Activated CD4-positive, CD25-positive, alpha-beta regulatory T cell (primary cell): ENCODE measurements at regions not wholly inside any gene's neighbourhood (a gene's known extent, or its start where the extent isn't known, plus 50 kb on each side); places are given as distances from the start of the nearest gene placed in this dataset.

ENCODE experiments used
- DNase-seq, 4 experiments: peaks; one replicate each; lab custom pipeline; 2025; lab: John Stamatoyannopoulos, UW

DNA sequence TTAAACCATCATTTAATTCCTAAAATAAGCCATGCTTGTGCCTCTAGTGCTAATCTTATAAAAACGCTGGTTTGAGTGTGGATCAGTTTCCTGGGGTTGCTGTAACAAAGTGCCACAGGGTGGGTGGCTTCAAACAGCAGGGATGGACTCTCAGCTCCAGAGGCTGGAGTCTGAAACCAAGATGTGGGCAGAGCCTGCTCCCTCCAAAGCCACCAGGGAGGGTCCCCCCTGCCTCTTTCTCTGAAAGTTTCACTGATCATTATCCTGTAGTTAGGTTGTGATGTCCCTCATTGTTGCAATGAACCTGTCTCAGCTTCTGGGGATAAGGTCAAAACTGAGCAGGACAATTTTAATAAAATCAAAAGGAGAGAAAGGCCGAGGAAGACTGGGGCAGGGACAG is 251.9 kb upstream of the TCERG1L start:
- DNase-seq = no peak

GRCh38 chr10:131567279-131568162 is 256.0 kb upstream of the TCERG1L start:
- DNase-seq = no peak

DNA sequence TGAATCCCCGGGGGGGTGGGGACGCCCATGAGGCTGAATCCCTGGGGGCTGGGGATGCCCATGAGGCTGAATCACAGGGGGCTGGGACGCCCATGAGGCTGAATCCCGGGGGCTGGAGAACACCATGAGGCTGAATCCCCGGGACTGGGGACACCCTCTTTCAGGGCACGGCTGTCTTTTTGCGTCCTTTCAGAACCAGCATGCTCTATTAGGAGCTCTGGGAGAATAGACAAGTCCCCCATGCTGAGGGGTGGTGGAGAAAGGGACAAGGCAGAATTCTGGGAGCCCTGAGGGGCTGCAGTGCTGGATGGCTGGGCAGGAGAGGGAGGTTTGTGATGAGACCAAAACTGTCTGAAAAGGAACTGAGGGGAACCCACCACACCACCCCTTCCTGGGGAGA is 257.3 kb upstream of the TCERG1L start:
- DNase-seq = no peak

GRCh38 chr10:131569851-131570715 is 258.6 kb upstream of the TCERG1L start:
- DNase-seq = no peak

DNA sequence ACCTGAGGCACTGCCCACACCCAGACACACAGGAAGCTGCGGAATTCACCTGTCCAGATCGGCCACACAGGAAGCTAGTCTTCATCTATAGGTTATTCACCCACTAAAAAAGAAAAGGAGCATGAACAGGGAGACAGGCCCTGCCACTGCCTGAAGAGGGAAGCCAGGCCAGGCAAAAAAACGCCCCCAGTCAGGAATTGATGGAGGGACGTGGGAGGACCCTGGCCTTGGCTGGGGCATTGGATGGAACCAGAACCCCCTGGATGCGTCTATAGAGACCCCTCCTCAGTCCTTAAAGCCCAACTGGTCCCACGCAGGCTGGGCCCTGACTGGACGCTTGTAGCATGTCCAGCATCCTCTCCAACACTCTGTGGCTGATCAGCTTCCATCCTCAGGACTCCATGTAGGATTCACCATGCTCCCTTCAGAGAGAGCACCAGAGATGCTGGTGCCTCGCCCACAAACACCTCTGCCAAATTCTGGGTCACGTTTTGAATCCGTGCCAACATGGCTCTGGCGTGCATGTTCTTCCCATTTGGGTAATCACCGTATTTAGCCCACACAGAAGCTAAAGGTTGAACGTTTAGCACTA is 259.3 kb upstream of the TCERG1L start:
- no peak for DNase-seq

- DNase-seq = no peak
Observed at GRCh38 chr10:131571346-131571745, 259.8 kb upstream of the TCERG1L start.

- no peak for DNase-seq
Observed at GRCh38 chr10:131571865-131572264, 260.3 kb upstream of the TCERG1L start.

- no peak for DNase-seq
Observed at GRCh38 chr10:131573256-131573655, 261.7 kb upstream of the TCERG1L start.

- no peak for DNase-seq
Observed at GRCh38 chr10:131573707-131574106, 262.2 kb upstream of the TCERG1L start.

DNA sequence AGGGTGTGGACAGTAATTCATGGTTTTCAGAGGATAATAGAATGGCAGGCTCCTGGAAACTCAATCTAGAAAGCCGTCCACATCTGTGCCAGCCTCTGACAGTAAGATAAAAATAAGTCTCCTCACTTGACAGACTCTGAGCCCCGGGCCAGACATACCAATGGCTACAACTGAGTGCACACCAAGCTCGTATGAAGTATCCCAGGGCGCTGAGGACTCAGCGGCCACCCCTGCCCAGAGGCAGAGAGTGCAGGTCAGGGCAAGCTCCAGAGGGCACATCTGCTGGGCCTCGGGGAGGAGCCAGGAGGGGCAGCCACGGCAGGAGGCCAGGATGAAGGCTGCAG is 262.8 kb upstream of the TCERG1L start:
- DNase-seq = no peak

DNA sequence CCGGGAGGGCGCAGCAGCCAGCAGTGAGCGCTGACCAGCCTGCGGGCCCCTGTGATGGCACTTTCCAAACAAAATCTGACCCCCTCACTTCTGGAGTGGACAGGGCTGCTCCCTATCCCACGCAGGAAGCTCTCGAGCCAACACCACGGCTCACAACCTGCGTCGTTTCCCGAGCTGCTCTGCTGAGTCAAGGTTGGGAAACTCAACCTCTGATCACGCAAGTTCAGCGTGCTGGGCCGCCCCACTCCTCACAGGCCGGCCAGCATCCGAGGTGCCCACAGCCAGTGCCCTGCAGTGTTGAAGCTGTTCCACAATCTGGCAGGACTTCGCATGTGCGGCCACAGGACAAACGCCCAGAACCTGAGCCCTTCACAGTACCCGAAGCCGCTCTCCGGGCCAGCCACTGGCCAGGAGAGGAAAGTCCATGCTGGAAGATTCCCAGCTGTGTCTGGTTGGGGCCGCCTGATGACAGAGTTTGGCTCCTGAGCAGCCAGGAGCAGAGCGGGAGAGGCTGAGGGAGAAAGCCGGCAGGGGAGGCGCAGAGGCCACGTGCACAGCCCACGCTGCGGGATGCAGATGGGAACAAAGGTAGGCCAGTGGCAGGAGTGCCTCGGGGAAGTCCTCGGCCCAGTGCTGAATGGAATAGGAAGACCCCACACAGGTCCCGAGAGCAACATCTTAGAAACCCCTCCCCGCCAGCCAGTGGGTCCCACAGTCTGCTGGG is 263.3 kb upstream of the TCERG1L start:
- DNase-seq = no peak

DNA sequence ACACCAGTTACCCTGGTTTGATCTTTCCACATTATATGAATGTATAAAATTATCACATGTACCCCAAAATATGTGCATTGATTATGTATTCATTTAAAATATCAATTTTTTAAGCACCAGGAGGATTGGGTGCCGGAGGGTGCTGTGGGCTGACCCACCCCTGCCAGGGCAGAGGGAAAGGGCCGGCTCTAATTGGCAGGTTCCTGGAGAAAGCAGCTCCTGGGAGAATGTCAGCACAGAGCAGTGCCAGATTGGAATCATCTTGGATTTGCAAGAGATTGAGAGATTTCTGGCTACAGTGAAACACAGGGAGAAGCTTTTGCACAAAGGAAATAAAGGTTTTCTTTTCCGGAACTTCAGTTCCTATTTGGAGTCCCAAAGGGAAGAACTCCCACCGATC is 264.4 kb upstream of the TCERG1L start:
- DNase-seq = no peak

- no peak for DNase-seq
Observed at GRCh38 chr10:131576341-131577177, 265.0 kb upstream of the TCERG1L start.

- no peak for DNase-seq
Observed at GRCh38 chr10:131577178-131577555, 265.6 kb upstream of the TCERG1L start.

GRCh38 chr10:131577786-131578471 is 266.4 kb upstream of the TCERG1L start:
- DNase-seq = no peak

DNA sequence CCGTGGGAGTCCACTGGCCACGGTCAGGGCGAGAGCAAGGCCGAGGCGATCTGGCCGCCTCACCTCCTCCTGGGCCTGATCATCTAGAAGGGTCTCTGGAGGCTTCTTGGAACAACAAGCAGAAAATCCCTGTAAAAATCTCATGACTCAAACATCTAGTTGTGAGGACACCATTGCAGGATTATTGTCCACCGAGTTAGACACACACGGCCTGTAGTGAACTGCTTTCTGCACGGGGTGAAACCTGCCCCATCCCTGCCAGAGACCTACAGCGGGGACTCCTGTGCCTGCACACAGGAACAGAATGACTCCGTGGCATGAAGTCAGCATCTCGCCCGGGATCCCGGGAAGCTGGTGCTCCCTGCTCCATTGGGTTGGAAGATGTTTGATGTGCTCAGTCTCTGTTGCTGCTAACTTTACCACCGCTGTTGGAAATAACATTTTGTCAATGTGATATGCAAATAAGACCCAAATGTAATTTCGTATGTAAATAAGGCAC is 267.0 kb upstream of the TCERG1L start:
- no peak for DNase-seq

- DNase-seq = no peak
Observed at GRCh38 chr10:131579251-131580071, 267.9 kb upstream of the TCERG1L start.

DNA sequence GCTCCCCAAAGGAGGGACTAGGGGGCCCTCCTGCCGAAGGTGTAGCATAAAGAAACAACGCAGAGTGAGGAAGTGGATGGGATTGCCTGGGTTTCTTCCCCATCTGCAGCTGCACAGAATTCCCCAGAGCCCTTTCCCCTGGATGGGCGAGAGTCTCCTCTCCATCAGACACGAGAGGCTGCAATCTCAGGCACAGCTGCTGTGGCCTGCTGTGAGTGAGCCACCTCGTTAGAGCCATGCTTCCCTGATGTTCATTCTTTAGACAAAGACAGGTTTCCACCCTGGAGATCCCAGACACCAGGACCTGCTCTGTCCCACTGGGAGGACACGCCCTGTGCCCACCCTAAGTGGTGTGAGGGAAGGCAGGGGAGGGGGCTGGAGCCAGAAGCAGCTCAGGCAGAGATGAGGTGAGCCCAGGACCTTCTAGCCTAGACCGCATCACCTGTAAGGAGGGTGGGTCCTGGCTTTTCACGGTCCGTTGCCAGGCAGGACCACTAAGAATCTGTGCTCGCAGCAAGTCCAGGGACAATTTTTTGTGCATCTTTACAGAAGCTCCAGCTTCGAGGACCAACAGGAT is 268.6 kb upstream of the TCERG1L start:
- DNase-seq = no peak

DNA sequence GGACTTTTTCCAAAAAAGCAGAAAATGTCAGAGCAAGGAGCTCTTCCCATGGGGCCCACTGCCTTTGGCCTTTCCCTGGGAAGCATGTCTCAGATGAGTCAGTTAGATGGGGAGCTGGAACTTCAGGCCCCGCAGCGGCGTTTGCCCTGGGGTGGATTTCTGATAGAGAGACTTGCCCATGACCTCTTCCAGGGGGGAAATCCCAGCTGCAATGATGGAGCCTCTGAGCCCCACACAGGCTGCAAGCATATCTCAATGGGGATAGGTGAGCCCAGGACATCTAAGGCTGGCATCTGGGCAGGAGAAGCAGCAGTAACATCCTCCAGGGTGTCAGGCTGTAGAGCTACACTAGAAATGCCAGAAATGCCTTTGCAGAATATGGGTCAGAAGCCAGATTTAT is 269.2 kb upstream of the TCERG1L start:
- DNase-seq = no peak
